Neural cell (in vitro differentiated cells): ENCODE measurements at regions not wholly inside any gene's neighbourhood (a gene's known extent, or its start where the extent isn't known, plus 50 kb on each side); places are given as distances from the start of the nearest gene placed in this dataset.

Source experiments
- H2AFZ ChIP-seq: fragments of 200-600, 300-800 bp; sonication (generic), shearing (Covaris generic); 2 replicates; pipeline ENCODE4 v1.6.0; 2014; ENCODE audit warnings: low read depth, mild to moderate bottlenecking, antibody characterized with exemption, low read length, moderate library complexity
- H3F3A ChIP-seq: fragments of 200-600 bp; shearing (Covaris generic); 2 replicates; pipeline ENCODE4 v1.6.1; 2016; ENCODE audit warnings: mild to moderate bottlenecking, moderate library complexity, mixed read lengths, antibody characterized with exemption, low read length; ENCODE audit not compliant: insufficient read depth, poor library complexity, severe bottlenecking
- H3K27ac ChIP-seq: fragments of 200-600, 300-800 bp; sonication (generic), shearing (Covaris generic); 2 replicates; pipeline ENCODE4 v1.5.1; 2014; ENCODE audit warnings: mild to moderate bottlenecking, low read length, moderate library complexity
- H3K27me3 ChIP-seq: fragments of 300-800, 200-600 bp; sonication (generic), shearing (Covaris generic); 2 replicates; pipeline ENCODE4 v1.6.0; 2014; ENCODE audit warnings: mild to moderate bottlenecking, low read depth, low read length, moderate library complexity; ENCODE audit not compliant: insufficient read depth
- H3K36me3 ChIP-seq: fragments of 300-800, 200-600 bp; sonication (generic), shearing (Covaris generic); 2 replicates; pipeline ENCODE4 v1.5.1; 2014; ENCODE audit warnings: mild to moderate bottlenecking, antibody characterized with exemption, low read length, moderate library complexity; ENCODE audit not compliant: insufficient read depth
- H3K4me2 ChIP-seq: fragments of 300-800, 200-600 bp; sonication (generic), shearing (Covaris generic); 2 replicates; pipeline ENCODE4 v1.6.0; 2014; ENCODE audit warnings: mild to moderate bottlenecking, low read length
- H3K4me3 ChIP-seq: fragments of 300-800, 200-600 bp; sonication (generic), shearing (Covaris generic); 2 replicates; pipeline ENCODE4 v1.5.1; 2014; ENCODE audit warnings: mild to moderate bottlenecking, low read length, moderate library complexity
- H3K79me2 ChIP-seq: fragments of 200-600 bp; shearing (Covaris generic); replicated peaks from 2 replicates; pipeline ENCODE4 v1.6.0; 2014; ENCODE audit warnings: mild to moderate bottlenecking, low read length, moderate library complexity; ENCODE audit not compliant: insufficient read depth
- H3K9ac ChIP-seq: fragments of 300-800, 200-600 bp; sonication (generic), shearing (Covaris generic); 2 replicates; pipeline ENCODE4 v1.6.1; 2016; ENCODE audit warnings: mild to moderate bottlenecking, low read length, mixed read lengths
- H3K9me2 ChIP-seq: fragments of 200-600 bp; shearing (Covaris generic); 2 replicates; pipeline ENCODE4 v1.6.1; 2016; ENCODE audit warnings: mild to moderate bottlenecking, low read length, mixed read lengths; ENCODE audit not compliant: insufficient read depth
- H3K9me3 ChIP-seq: fragments of 200-600, 300-800 bp; sonication (generic), shearing (Covaris generic); 2 replicates; pipeline ENCODE4 v1.6.1; 2016; ENCODE audit warnings: mild to moderate bottlenecking, mixed run types, low read length, moderate library complexity, mixed read lengths
- H4K20me1 ChIP-seq: fragments of 200-600 bp; shearing (Covaris generic); 2 replicates; pipeline ENCODE4 v1.6.1; 2016; ENCODE audit warnings: mild to moderate bottlenecking, mixed run types; ENCODE audit not compliant: insufficient read depth
- CTCF ChIP-seq: fragments of 450-650 bp; IDR thresholded peaks from 2 replicates; pipeline ENCODE4 v1.5.1; 2014; ENCODE audit warnings: antibody characterized with exemption, mild to moderate bottlenecking, moderate library complexity; ENCODE audit not compliant: poor library complexity, severe bottlenecking
- EP300 ChIP-seq: fragments of 450-650 bp; conservative IDR thresholded peaks from 2 replicates; pipeline ENCODE4 v1.6.1; 2014; ENCODE audit warnings: antibody characterized with exemption, mild to moderate bottlenecking, moderate library complexity; ENCODE audit not compliant: poor library complexity, severe bottlenecking
- EZH2 ChIP-seq: fragments of 200-600, 300-800 bp; shearing (Covaris generic), sonication (generic); IDR thresholded peaks from 2 replicates; pipeline ENCODE4 v1.6.1; 2014; ENCODE audit warnings: antibody characterized with exemption, low read length, borderline replicate concordance, mild to moderate bottlenecking; ENCODE audit not compliant: insufficient read depth, poor library complexity, severe bottlenecking
- MXI1 ChIP-seq: fragments of 450-650 bp; conservative IDR thresholded peaks from 2 replicates; pipeline ENCODE4 v1.6.1; 2014; ENCODE audit warnings: antibody characterized with exemption, mild to moderate bottlenecking; ENCODE audit not compliant: poor library complexity, severe bottlenecking
- POLR2AphosphoS5 ChIP-seq: IDR thresholded peaks from 2 replicates; pipeline ENCODE4 v1.6.1; 2012
- RAD21 ChIP-seq: fragments of 450-650 bp; conservative IDR thresholded peaks from 2 replicates; pipeline ENCODE4 v1.6.1; 2014; ENCODE audit warnings: antibody characterized with exemption, mild to moderate bottlenecking, moderate library complexity
- REST ChIP-seq: IDR thresholded peaks from 2 replicates; pipeline ENCODE4 v1.6.1; 2012; ENCODE audit warnings: borderline replicate concordance
- SMC3 ChIP-seq: fragments of 450-650 bp; conservative IDR thresholded peaks from 2 replicates; pipeline ENCODE4 v1.6.1; 2014; ENCODE audit warnings: antibody characterized with exemption, mild to moderate bottlenecking, moderate library complexity; ENCODE audit not compliant: poor library complexity
- TAF1 ChIP-seq: IDR thresholded peaks from 2 replicates; pipeline ENCODE4 v1.6.1; 2012; ENCODE audit warnings: low read depth

GRCh38 chr21:17003763-17004373 is 509.0 kb upstream of the CXADR start:
- Histone ChIP-seq H3F3A (no peaks in the 10 kb centered on the region), H3K4me2 (no peak overlapping the region), H3K9ac (no peak overlapping the region), H3K4me3 (no peak overlapping the region), H4K20me1 (no peaks in the 10 kb centered on the region), H3K9me2 (no peaks in the 10 kb centered on the region), H3K36me3 (no peaks in the 10 kb centered on the region), H3K9me3 (no peaks in the 10 kb centered on the region), H3K27ac (no peak overlapping the region), H3K27me3 (no peaks in the 10 kb centered on the region), H2AFZ (no peak overlapping the region), H3K79me2 (no peaks in the 10 kb centered on the region)
- TF ChIP-seq MXI1 (no peak), EZH2 (no peak), SMC3 (no peak), REST (no peak), POLR2AphosphoS5 (no peak), CTCF (no peak)

GRCh38 chr21:17032141-17032655 is 480.6 kb upstream of the CXADR start:
- Histone ChIP-seq H3K9me2 (no peaks in the 10 kb centered on the region), H3K79me2 (no peaks in the 10 kb centered on the region), H3K4me3 (no peak overlapping the region), H3K27ac (no peak overlapping the region), H3K27me3 (no peaks in the 10 kb centered on the region), H3K4me2 (no peak overlapping the region), H3K36me3 (no peaks in the 10 kb centered on the region), H2AFZ (no peak overlapping the region), H3F3A (no peaks in the 10 kb centered on the region), H3K9me3 (no peaks in the 10 kb centered on the region), H4K20me1 (no peaks in the 10 kb centered on the region), H3K9ac (no peak overlapping the region)
- TF ChIP-seq POLR2AphosphoS5: no peak
- TF ChIP-seq EZH2: no peak
- no peak for TF ChIP-seq TAF1
- TF ChIP-seq SMC3: no peak
- no peak for TF ChIP-seq CTCF
- TF ChIP-seq REST: no peak
- no peak for TF ChIP-seq MXI1
- no peak for TF ChIP-seq RAD21
- no peak for TF ChIP-seq EP300
